Nucleus accumbens (tissue), 56 donors: ENCODE measurements at regions not wholly inside any gene's neighbourhood (a gene's known extent, or its start where the extent isn't known, plus 50 kb on each side); places are given as distances from the start of the nearest gene placed in this dataset.
"Not testable (repeated sequence)": the region's sequence is repeated elsewhere in the genome, so short reads cannot be mapped to it uniquely, and the experiment has no call there.

ENCODE experiments used
- DNase-seq, 56 donors: peaks; one replicate each; lab custom pipeline; 2025; lab: John Stamatoyannopoulos, UW

GRCh38 chr2:139469985-139470384 lies 689.8 kb upstream of the NXPH2 start:
- no peak for DNase-seq

GRCh38 chr2:139465789-139466188 lies 685.6 kb upstream of the NXPH2 start:
- no peak for DNase-seq

DNA sequence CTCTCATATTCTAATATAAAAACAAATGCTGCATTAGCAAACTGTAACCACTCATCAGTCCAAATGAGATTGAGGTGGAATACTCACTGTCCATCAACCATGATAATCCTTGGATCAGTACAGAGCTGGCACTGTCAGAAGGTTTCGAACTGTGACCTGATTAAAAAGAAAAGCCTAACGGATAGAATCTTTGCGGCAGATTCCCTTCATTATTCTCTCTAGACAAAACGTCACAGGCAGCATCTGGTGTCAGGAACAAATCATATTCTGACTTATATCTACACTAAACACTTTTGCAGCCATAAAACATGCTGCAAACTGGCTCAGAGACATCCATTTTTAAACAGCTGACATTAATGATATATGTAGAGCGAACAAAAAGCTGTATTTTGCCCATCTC lies 677.7 kb upstream of the NXPH2 start:
- no peak for DNase-seq

- no peak for DNase-seq
Measured at GRCh38 chr2:139454251-139454650, 674.1 kb upstream of the NXPH2 start.

DNA sequence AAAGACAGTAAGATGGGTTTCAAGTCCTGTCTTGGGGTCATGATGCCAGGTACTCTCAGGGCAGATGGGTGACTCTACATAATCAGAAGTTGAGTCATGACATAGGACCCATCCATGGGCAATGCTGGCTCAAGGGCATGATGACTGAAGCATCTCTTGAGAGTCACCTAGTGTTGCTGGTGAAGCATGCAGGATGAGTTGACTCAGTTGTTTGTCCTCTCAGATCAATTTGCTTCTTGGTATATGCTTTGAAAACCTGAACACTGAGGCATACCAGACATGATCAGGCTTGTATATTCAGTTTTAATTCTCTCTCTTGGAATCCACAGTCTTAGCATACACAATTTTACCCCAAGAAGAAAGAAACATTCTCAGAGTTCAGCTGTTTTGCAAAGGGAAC lies 658.9 kb upstream of the NXPH2 start:
- no peak for DNase-seq

DNA sequence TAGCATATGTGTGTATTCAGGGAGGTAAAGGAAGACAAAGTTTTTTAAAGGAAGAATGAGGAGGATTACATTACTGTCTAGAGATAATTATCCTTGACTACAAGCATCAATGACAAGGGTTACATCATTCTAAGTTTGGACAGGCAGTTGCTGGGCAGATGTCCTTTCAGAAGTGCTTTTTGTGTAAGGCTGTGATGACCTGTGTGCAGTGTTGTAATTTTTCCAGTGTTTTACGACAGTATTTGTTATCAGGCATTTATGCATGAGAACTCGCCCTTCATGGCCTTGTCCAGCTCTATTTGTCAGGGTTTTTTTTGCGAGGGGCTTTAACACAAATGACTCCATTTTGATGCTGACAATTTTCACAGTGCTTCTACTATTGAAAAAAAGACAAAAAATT lies 658.3 kb upstream of the NXPH2 start:
- no peak for DNase-seq

DNA sequence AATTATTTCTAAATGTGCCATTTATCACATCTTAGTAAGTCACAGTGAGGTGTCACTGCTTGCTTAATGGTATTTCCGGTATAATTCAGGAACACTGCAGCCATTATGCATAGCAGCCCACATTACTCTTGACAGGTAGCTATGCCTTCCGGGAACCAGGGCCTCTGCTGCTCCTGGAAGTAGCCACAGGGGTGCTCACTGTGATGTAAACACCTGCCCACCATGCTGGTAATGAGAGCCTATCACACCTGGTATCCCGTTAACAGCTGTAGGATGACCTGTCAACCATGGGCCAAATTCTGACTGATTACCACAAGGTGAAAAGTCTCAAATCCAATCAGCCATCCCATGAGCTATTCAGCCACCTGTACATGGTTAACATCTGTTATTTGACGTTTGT lies 647.0 kb upstream of the NXPH2 start:
- no peak for DNase-seq

GRCh38 chr2:139424101-139424500 lies 643.9 kb upstream of the NXPH2 start:
- no peak for DNase-seq

DNA sequence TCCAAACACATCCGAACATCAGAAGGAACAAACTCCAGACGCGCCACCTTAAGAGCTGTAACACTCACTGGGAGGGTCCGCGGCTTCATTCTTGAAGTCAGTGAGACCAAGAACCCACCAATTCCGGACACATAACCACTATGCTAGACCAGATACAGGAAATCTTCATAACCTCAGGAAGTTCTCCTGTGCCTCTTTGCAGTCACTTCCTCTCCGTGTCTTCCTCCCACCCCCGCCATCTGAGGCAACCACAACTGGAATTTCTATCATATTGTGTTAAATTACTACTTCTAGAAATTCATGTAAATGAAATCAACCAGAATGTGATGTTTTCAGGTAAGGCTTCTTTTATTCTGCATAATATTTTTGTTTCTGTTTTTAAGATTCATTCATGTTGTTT lies 631.0 kb upstream of the NXPH2 start:
- no peak for DNase-seq

- DNase-seq, result not testable (repeated sequence)
Measured at GRCh38 chr2:139410833-139411174, 630.6 kb upstream of the NXPH2 start.

- DNase-seq, result not testable (repeated sequence)
Measured at GRCh38 chr2:139410147-139410832, 630.1 kb upstream of the NXPH2 start.

GRCh38 chr2:139409212-139409611 lies 629.0 kb upstream of the NXPH2 start:
- no peak for DNase-seq

- DNase-seq, result no peak
Measured at GRCh38 chr2:139403948-139404347, 623.8 kb upstream of the NXPH2 start.

- DNase-seq, result no peak
Measured at GRCh38 chr2:139394801-139395200, 614.6 kb upstream of the NXPH2 start.

GRCh38 chr2:139389391-139389790 lies 609.2 kb upstream of the NXPH2 start:
- no peak for DNase-seq

DNA sequence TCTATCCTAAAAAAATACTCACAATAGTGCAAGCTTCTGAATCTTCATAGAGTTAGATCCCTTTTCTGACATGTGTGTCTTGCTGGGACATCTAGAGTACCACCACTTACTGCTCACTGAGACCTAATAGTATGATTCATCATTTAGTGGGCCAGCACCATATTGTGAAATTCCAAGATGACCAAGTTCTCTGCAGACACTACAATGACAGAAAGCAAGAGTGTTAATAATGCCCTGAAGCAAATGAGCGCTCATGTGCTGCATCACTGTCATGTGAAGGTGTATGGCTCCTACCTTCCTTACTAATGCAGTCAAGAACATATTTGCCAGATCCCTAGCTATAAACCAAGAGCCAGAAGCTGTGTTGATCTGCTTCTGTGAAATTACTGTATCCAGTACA lies 606.2 kb upstream of the NXPH2 start:
- no peak for DNase-seq

DNA sequence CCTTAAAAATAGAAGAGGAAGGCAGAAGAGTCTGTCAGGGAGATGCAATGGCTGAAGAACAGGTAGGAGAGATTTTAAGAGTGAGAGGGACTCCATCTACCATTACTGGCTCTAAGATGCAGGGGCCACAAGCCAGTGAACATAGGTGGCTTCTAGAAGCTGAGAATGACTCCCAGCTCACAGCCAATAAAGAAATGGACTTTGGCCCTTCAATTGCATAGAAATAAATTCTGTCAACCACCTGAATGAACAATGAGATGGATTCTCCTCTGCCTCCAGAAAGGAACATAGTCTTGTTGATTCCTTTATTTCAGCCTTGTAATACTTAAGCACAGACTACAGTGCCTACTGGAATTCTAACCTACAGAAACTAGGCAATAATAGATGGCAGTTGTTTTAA lies 603.3 kb upstream of the NXPH2 start:
- no peak for DNase-seq

- DNase-seq, result no peak
Measured at GRCh38 chr2:139380051-139380450, 599.9 kb upstream of the NXPH2 start.

GRCh38 chr2:139378373-139378772 lies 598.2 kb upstream of the NXPH2 start:
- DNase-seq, result no peak

GRCh38 chr2:139374296-139374850 lies 594.2 kb upstream of the NXPH2 start:
- DNase-seq, result no peak

DNA sequence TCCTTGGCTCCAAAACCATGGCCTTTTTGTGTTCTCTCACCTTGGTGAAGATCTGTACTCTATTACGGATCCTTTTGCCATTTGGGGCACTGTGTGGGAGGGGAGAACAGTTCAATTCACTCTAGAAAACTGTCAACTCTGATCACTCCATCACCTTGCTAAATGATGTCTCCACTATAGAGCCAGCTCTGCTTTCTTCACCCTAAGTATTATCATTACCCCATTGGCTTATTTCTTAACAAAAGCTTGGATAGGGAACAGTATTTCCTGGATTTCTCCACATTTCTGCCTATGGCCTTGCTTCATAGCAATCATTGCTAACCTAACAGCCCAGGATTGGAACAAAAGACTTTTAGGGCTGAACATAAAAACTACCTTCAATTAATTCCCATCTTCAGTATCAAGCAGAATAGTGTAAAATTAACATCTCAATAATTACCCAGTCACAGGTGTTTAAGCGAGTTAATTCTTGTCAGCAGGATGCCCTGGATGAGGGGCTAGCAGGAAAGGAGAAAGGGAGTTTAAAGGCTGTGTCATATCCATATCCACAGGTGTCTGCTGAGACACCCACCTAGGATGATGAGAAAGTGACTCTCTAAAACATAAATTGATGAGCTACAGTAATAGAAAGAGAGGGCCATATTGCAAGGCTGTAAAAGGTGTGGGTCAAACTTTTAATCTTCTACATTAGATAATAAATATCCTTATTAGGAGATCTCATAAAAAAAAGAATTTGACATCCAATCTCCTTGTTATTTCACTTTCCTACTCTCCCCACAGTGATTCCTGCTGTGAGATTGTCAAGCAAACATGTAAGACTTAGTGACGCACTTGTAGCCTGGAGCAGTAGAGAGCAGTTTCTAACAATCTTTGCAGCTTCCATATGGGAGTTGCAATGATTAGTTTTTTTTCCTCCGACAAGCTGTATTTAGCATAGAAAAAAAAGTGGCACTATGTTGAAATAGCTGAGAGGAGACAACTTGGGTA lies 589.5 kb upstream of the NXPH2 start:
- DNase-seq, result no peak

- no peak for DNase-seq
Measured at GRCh38 chr2:139367416-139367815, 587.2 kb upstream of the NXPH2 start.
